NCI-H1436 (cell line): ENCODE measurements at regions not wholly inside any gene's neighbourhood (a gene's known extent, or its start where the extent isn't known, plus 50 kb on each side); places are given as distances from the start of the nearest gene placed in this dataset.

ENCODE experiments used
- DNase-seq: peaks from one replicate; lab custom pipeline; 2025; lab: John Stamatoyannopoulos, UW

- no peak for DNase-seq
Measured at GRCh38 chr12:30021051-30021833, 237.5 kb upstream of the TMTC1 start.

- DNase-seq = no peak
Measured at GRCh38 chr12:30019366-30020140, 235.8 kb upstream of the TMTC1 start.

GRCh38 chr12:30016540-30017055 is 232.9 kb upstream of the TMTC1 start:
- no peak for DNase-seq

GRCh38 chr12:30015631-30016337 is 232.0 kb upstream of the TMTC1 start:
- no peak for DNase-seq

- no peak for DNase-seq
Measured at GRCh38 chr12:30014991-30015390, 231.2 kb upstream of the TMTC1 start.

- DNase-seq = no peak
Measured at GRCh38 chr12:30012816-30013450, 229.2 kb upstream of the TMTC1 start.

- no peak for DNase-seq
Measured at GRCh38 chr12:30010071-30011052, 226.6 kb upstream of the TMTC1 start.

GRCh38 chr12:30006021-30006420 is 222.3 kb upstream of the TMTC1 start:
- DNase-seq = no peak

- DNase-seq = no peak
Measured at GRCh38 chr12:30003321-30003720, 219.6 kb upstream of the TMTC1 start.

GRCh38 chr12:30002677-30003076 is 218.9 kb upstream of the TMTC1 start:
- DNase-seq = no peak

- DNase-seq = no peak
Measured at GRCh38 chr12:30000401-30000800, 216.7 kb upstream of the TMTC1 start.

- DNase-seq = no peak
Measured at GRCh38 chr12:29996993-29997392, 213.3 kb upstream of the TMTC1 start.

- no peak for DNase-seq
Measured at GRCh38 chr12:29992366-29992765, 208.6 kb upstream of the TMTC1 start.

- no peak for DNase-seq
Measured at GRCh38 chr12:29991924-29992323, 208.2 kb upstream of the TMTC1 start.

- no peak for DNase-seq
Measured at GRCh38 chr12:29990971-29991370, 207.2 kb upstream of the TMTC1 start.

- DNase-seq = no peak
Measured at GRCh38 chr12:29983851-29984250, 200.1 kb upstream of the TMTC1 start.

- no peak for DNase-seq
Measured at GRCh38 chr12:29980304-29980703, 196.6 kb upstream of the TMTC1 start.

GRCh38 chr12:29971446-29971845 is 187.7 kb upstream of the TMTC1 start:
- DNase-seq = no peak

GRCh38 chr12:29970501-29970900 is 186.8 kb upstream of the TMTC1 start:
- DNase-seq = no peak

- DNase-seq = no peak
Measured at GRCh38 chr12:29962276-29963035, 178.7 kb upstream of the TMTC1 start.
